ENCODE measurements at regions not wholly inside any gene's neighbourhood (a gene's known extent, or its start where the extent isn't known, plus 50 kb on each side); places are given as distances from the start of the nearest gene placed in this dataset.

DNA sequence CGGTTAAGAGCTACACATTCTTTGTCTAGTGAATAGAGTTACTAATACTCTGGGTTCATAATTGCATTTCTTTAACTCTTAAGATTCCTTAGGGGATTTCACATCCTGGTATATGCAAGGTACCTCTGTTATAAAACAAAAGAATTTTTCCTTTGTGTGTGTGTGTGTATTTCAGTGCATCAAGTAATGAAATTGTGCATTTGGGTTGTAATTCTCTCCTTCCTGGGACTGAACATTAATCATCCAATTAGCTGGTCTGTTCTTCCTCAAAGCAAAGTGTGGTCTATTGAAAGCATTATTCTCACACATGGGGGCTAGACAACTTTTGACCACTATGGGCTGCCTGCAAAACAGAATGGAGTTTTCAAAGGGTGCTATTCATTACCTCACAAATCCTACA lies 74.0 kb downstream of the ZC3H11B start:
- no peaks in the 10 kb centered on the region for H3K9me3 ChIP-seq
- no peaks in the 10 kb centered on the region for H3K36me3 ChIP-seq
- no peak overlapping the region for H3K27ac ChIP-seq
- H3K4me1 ChIP-seq = no peaks in the 10 kb centered on the region
- ATAC-seq (no peak), DNase-seq (no peak)
- no peak overlapping the region for H3K4me3 ChIP-seq
- no peaks in the 10 kb centered on the region for H3K27me3 ChIP-seq
- no peak for TF ChIP-seq POLR2A (IDR thresholded peaks at IDR 0.05)
- TF ChIP-seq, protein P1, sequence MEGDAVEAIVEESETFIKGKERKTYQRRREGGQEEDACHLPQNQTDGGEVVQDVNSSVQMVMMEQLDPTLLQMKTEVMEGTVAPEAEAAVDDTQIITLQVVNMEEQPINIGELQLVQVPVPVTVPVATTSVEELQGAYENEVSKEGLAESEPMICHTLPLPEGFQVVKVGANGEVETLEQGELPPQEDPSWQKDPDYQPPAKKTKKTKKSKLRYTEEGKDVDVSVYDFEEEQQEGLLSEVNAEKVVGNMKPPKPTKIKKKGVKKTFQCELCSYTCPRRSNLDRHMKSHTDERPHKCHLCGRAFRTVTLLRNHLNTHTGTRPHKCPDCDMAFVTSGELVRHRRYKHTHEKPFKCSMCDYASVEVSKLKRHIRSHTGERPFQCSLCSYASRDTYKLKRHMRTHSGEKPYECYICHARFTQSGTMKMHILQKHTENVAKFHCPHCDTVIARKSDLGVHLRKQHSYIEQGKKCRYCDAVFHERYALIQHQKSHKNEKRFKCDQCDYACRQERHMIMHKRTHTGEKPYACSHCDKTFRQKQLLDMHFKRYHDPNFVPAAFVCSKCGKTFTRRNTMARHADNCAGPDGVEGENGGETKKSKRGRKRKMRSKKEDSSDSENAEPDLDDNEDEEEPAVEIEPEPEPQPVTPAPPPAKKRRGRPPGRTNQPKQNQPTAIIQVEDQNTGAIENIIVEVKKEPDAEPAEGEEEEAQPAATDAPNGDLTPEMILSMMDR (IDR thresholded peaks at IDR 0.05) = no peak
- intact Hi-C loops (cut with DNase I) = no loop called here
- WGBS (ENCODE audit: insufficient coverage, low coverage, low lambda C conversion rate, missing lambda C conversion rate) = 91% methylated on average over 1 of the region's 1 CpG

DNA sequence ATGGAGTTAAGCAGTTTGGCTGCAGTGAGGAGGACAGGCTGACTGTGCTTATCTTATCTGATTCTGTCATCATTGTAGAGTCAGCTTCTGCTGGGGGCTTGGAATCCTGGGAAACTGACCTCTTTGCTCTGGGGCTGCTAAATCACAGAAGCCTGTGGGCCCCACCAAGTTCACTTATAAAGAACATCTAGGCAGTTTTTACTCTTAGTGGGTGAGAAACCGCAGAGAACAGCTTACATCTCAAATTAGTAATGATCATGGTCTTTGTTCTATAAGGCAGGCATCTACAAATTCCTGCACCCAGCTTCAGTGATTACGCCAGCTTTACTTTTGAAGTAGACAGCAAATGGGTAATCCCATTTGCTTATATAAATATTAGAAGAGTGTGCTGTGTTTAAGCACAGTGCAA lies 75.7 kb downstream of the ZC3H11B start:
- intact Hi-C loops (cut with DNase I) = no loop called here
- H3K4me1 ChIP-seq = no peaks in the 10 kb centered on the region
- no peaks in the 10 kb centered on the region for H3K27me3 ChIP-seq
- no peak for ATAC-seq
- H3K9me3 ChIP-seq = no peaks in the 10 kb centered on the region
- no peak overlapping the region for H3K27ac ChIP-seq
- no peak overlapping the region for H3K4me3 ChIP-seq
- DNase-seq = no peak
- no peak for TF ChIP-seq POLR2A (IDR thresholded peaks at IDR 0.05)
- TF ChIP-seq, protein P1 (IDR thresholded peaks at IDR 0.05) = no peak
- WGBS (ENCODE audit: insufficient coverage, low coverage, low lambda C conversion rate, missing lambda C conversion rate) = 73% methylated on average over 2 of the region's 2 CpGs
- H3K36me3 ChIP-seq = no peaks in the 10 kb centered on the region

- Histone ChIP-seq H3K9me3 (no peaks in the 10 kb centered on the region), H3K4me1 (no peaks in the 10 kb centered on the region), H3K27ac (no peak overlapping the region), H3K36me3 (no peaks in the 10 kb centered on the region), H3K4me3 (no peak overlapping the region), H3K27me3 (no peaks in the 10 kb centered on the region)
- 79% methylated on average over 4 of the region's 4 CpGs for WGBS (ENCODE audit: insufficient coverage, low coverage, low lambda C conversion rate, missing lambda C conversion rate)
- no peak for ATAC-seq
- TF ChIP-seq, protein P1 (IDR thresholded peaks at IDR 0.05) = no peak
- TF ChIP-seq POLR2A (IDR thresholded peaks at IDR 0.05) = no peak
- no peak for DNase-seq
- intact Hi-C loops (cut with DNase I) = no loop called here
Measured at GRCh38 chr1:219536038-219536437, 76.9 kb downstream of the ZC3H11B start.

GRCh38 chr1:219534991-219535390 lies 77.9 kb downstream of the ZC3H11B start:
- H3K4me1 ChIP-seq = no peaks in the 10 kb centered on the region
- no peaks in the 10 kb centered on the region for H3K36me3 ChIP-seq
- TF ChIP-seq, protein P1 (IDR thresholded peaks at IDR 0.05) = no peak
- H3K9me3 ChIP-seq = no peaks in the 10 kb centered on the region
- WGBS (ENCODE audit: insufficient coverage, low coverage, low lambda C conversion rate, missing lambda C conversion rate) = 65% methylated on average over 1 of the region's 1 CpG
- intact Hi-C loops (cut with DNase I) = no loop called here
- no peaks in the 10 kb centered on the region for H3K27me3 ChIP-seq
- ATAC-seq (no peak), DNase-seq (no peak)
- no peak overlapping the region for H3K27ac ChIP-seq
- no peak overlapping the region for H3K4me3 ChIP-seq

DNA sequence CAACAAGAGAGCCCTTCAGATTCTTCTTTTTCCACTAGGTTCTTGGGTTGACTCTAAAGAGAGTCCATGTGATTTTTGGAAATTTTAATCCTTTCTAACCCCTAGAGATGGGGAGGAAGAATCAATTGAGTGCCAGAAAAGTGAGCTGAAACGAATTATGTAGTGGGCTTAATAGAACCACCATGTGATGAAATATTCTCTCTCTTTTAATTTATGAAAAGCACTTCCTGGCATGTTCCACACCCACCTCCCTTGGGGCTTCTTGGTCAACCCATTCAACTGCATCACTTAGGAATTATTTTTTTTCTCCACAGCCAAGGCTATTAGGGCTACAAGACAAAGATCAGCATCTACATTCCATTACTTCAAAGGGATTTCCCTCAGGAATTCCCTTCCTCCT lies 79.6 kb downstream of the ZC3H11B start:
- TF ChIP-seq, protein P1 (IDR thresholded peaks at IDR 0.05) = no peak
- no peak for TF ChIP-seq POLR2A (IDR thresholded peaks at IDR 0.05)
- ATAC-seq = no peak

More for the DNA sequence above, 79.6 kb downstream of the ZC3H11B start:
- Histone ChIP-seq H3K27me3 (no peaks in the 10 kb centered on the region), H3K4me1 (no peaks in the 10 kb centered on the region), H3K36me3 (no peaks in the 10 kb centered on the region), H3K9me3 (no peaks in the 10 kb centered on the region), H3K27ac (no peak overlapping the region), H3K4me3 (no peak overlapping the region)
- intact Hi-C loops (cut with DNase I) = no loop called here
- 25% methylated on average over 1 of the region's 1 CpG for WGBS (ENCODE audit: insufficient coverage, low coverage, low lambda C conversion rate, missing lambda C conversion rate)
- DNase-seq = no peak
